HCT116 (cell line): ENCODE measurements at regions not wholly inside any gene's neighbourhood (a gene's known extent, or its start where the extent isn't known, plus 50 kb on each side); places are given as distances from the start of the nearest gene placed in this dataset.

Experiments used
- ATAC-seq: fragments of 200-7000 bp; cut with Tn5 transposase; 2 replicates; pipeline ENCODE4 v1.9.1; 2020; ENCODE audit warnings: mild to moderate bottlenecking, moderate library complexity
- BruUV-seq: library from RNA; stranded (reverse); fragments of 400-500 nt; replicated peaks from 2 replicates; lab custom pipeline; 2021; lab: Mats Ljungman, UMichigan
- CTCF ChIA-PET: fragments of 300-600 bp; sonication (Branson Sonifier 250); formaldehyde crosslinking; loops from one replicate; lab custom pipeline; 2021; ENCODE audit warnings: antibody characterized with exemption; lab: Charles Lee
- POLR2A ChIA-PET: fragments of 300-600, 350-600 bp; sonication (Branson Sonifier 250); formaldehyde crosslinking; loops from one replicate; lab custom pipeline; 2021; ENCODE audit warnings: antibody characterized with exemption; lab: Charles Lee
- RAD21 ChIA-PET, 2 experiments: fragments of 300-600 bp; sonication (Branson Sonifier 250); formaldehyde crosslinking; loops; one replicate each; lab custom pipeline; 2023; ENCODE audit warnings: low total read pairs in 2 of 2; ENCODE audit not compliant: uncharacterized antibody in 2 of 2, unreplicated experiment in 2 of 2, low non-redundant PET in 1 of 2; lab: Charles Lee
- DNase-seq: peaks from one replicate; pipeline ENCODE4 v3.0.0-alpha.2; 2010; ENCODE audit warnings: low read depth, low spot score
- H2AFZ ChIP-seq: fragments of 200-600 bp; shearing (Covaris generic), sonication (generic); 2 replicates; pipeline ENCODE4 v1.6.1; 2017; ENCODE audit warnings: low read depth, mixed run types, mixed read lengths, antibody characterized with exemption, low read length; ENCODE audit not compliant: poor library complexity, severe bottlenecking
- H3K27ac ChIP-seq: 2 replicates; pipeline ENCODE4 v1.5.1; 2012; ENCODE audit warnings: low read depth, low read length
- H3K27me3 ChIP-seq: fragments of 200-600 bp; sonication (generic); 2 replicates; pipeline ENCODE4 v1.6.1; 2016; ENCODE audit warnings: mixed run types, low read length, mixed read lengths; ENCODE audit not compliant: insufficient read depth
- H3K36me3 ChIP-seq, 2 experiments: fragments of 200-500 bp in 1 of 2; fragments of 200-600 bp in 1 of 2; sonication (Bioruptor generic) in 1 of 2; sonication (generic) in 1 of 2; 2 replicates each; pipeline versions ENCODE4 v1.5.1 to v1.6.1; 2014 to 2016; ENCODE audit warnings: low read length in 2 of 2, inconsistent platforms in 1 of 2, mixed read lengths in 1 of 2, mixed run types in 1 of 2; ENCODE audit not compliant: insufficient read depth in 2 of 2, control insufficient read depth in 1 of 2
- H3K4me1 ChIP-seq, 2 experiments: fragments of 200-600 bp in 1 of 2; sonication (generic) in 1 of 2; 2 replicates each; pipeline versions ENCODE4 v1.5.1 to v1.6.1; 2012 to 2017; ENCODE audit warnings: low read length in 2 of 2, inconsistent platforms in 1 of 2, mild to moderate bottlenecking in 1 of 2, mixed read lengths in 1 of 2, mixed run types in 1 of 2, moderate library complexity in 1 of 2; ENCODE audit not compliant: insufficient read depth in 2 of 2, control insufficient read depth in 1 of 2
- H3K4me2 ChIP-seq: fragments of 200-600 bp; sonication (generic); 2 replicates; pipeline ENCODE4 v1.6.1; 2017; ENCODE audit warnings: mixed run types, low read length, mixed read lengths
- H3K4me3 ChIP-seq, 2 experiments: fragments of 200-600 bp in 1 of 2; sonication (generic) in 1 of 2; replicated peaks in 1 of 2; 2 replicates each; pipeline ENCODE4 v1.5.1; 2011 to 2016; ENCODE audit warnings: low read length in 2 of 2, control low read depth in 1 of 2, low read depth in 1 of 2, mild to moderate bottlenecking in 1 of 2, mixed read lengths in 1 of 2, mixed run types in 1 of 2
- H3K79me2 ChIP-seq: fragments of 200-600 bp; sonication (generic); 2 replicates; pipeline ENCODE4 v1.6.1; 2017; ENCODE audit warnings: mild to moderate bottlenecking, mixed run types, low read length, moderate library complexity, mixed read lengths; ENCODE audit not compliant: insufficient read depth
- H3K9ac ChIP-seq: fragments of 200-600 bp; sonication (generic); 2 replicates; pipeline ENCODE4 v1.6.1; 2016; ENCODE audit warnings: low read length, mixed read lengths
- H3K9me2 ChIP-seq: fragments of 200-600 bp; sonication (generic), shearing (Covaris generic); 2 replicates; pipeline ENCODE4 v1.6.1; 2017; ENCODE audit warnings: mixed run types, mild to moderate bottlenecking, moderate library complexity; ENCODE audit not compliant: insufficient read depth
- H3K9me3 ChIP-seq, 2 experiments: fragments of 200-500 bp in 1 of 2; fragments of 200-600 bp in 1 of 2; sonication (Bioruptor generic) in 1 of 2; sonication (generic) in 1 of 2; 2 replicates each; pipeline ENCODE4 v1.6.1; 2014 to 2017; ENCODE audit warnings: low read length in 2 of 2, mixed read lengths in 2 of 2, inconsistent platforms in 1 of 2, low read depth in 1 of 2, mild to moderate bottlenecking in 1 of 2, mixed run types in 1 of 2, moderate library complexity in 1 of 2; ENCODE audit not compliant: control insufficient read depth in 1 of 2, insufficient read depth in 1 of 2
- H4K20me1 ChIP-seq: fragments of 200-600 bp; sonication (generic), shearing (Covaris generic); 2 replicates; pipeline ENCODE4 v1.6.1; 2017; ENCODE audit warnings: mixed run types, mild to moderate bottlenecking, moderate library complexity; ENCODE audit not compliant: insufficient read depth
- CBX3 ChIP-seq: IDR thresholded peaks from 2 replicates; pipeline ENCODE4 v1.6.1; 2012; ENCODE audit warnings: low read depth
- CEBPB ChIP-seq: IDR thresholded peaks from 2 replicates; pipeline ENCODE4 v1.6.1; 2012; ENCODE audit warnings: low read depth
- EZH2phosphoT487 ChIP-seq: fragments of 200-600 bp; IDR thresholded peaks from 2 replicates; pipeline ENCODE4 v1.6.1; 2018; ENCODE audit warnings: antibody characterized with exemption, borderline replicate concordance
- FOSL1 ChIP-seq: IDR thresholded peaks from 2 replicates; pipeline ENCODE4 v1.6.1; 2012; ENCODE audit warnings: low read depth
- JUND ChIP-seq: IDR thresholded peaks from 2 replicates; pipeline ENCODE4 v1.6.1; 2012
- POLR2AphosphoS5 ChIP-seq: IDR thresholded peaks from 2 replicates; pipeline ENCODE4 v1.6.1; 2011; ENCODE audit warnings: mild to moderate bottlenecking, low read depth, low read length, moderate library complexity
- RAD21 ChIP-seq: IDR thresholded peaks from 2 replicates; pipeline ENCODE4 v1.6.1; 2012; ENCODE audit warnings: low read depth, mild to moderate bottlenecking
- SIN3A ChIP-seq: IDR thresholded peaks from 2 replicates; pipeline ENCODE4 v1.6.1; 2012; ENCODE audit warnings: low read depth
- SP1 ChIP-seq: IDR thresholded peaks from 2 replicates; pipeline ENCODE4 v1.6.1; 2012; ENCODE audit warnings: low read depth
- SRF ChIP-seq: IDR thresholded peaks from 2 replicates; pipeline ENCODE4 v1.6.1; 2012; ENCODE audit warnings: low read depth
- TCF7L2 ChIP-seq: IDR thresholded peaks from 2 replicates; pipeline ENCODE4 v1.7.0; 2011; ENCODE audit warnings: borderline replicate concordance, inconsistent platforms; ENCODE audit not compliant: insufficient read depth, insufficient read length; ENCODE audit errors: extremely low read depth
- YY1 ChIP-seq: IDR thresholded peaks from 2 replicates; pipeline ENCODE4 v1.6.1; 2011; ENCODE audit warnings: low read length, low read depth, moderate library complexity, mild to moderate bottlenecking; ENCODE audit not compliant: insufficient replicate concordance; ENCODE audit errors: extremely low read depth
- ZFX ChIP-seq: fragments of 450-650 bp; IDR thresholded peaks from 2 replicates; pipeline ENCODE4 v1.6.1; 2017
- ZNF274 ChIP-seq: fragments of 200-500 bp; sonication (Bioruptor generic); IDR thresholded peaks from 2 replicates; pipeline ENCODE4 v1.6.1; 2014; ENCODE audit warnings: mild to moderate bottlenecking, low read depth, low read length, inconsistent platforms
- intact Hi-C: fragments of 100-400 bp; cut with micrococcal nuclease; formaldehyde crosslinking; loops from 2 replicates; pipeline ENCODE4 v1.10.0; 2022
- TF ChIP-seq, protein P1 (sequence below): IDR thresholded peaks from 2 replicates; pipeline ENCODE4 v1.6.1; 2012
- TF ChIP-seq, protein P2 (sequence below): IDR thresholded peaks from 2 replicates; pipeline ENCODE4 v1.6.1; 2011; ENCODE audit warnings: mild to moderate bottlenecking, low read length, moderate library complexity; ENCODE audit not compliant: insufficient replicate concordance; ENCODE audit errors: extremely low read depth
- TF ChIP-seq, protein P3 (sequence below): IDR thresholded peaks from 2 replicates; pipeline ENCODE4 v1.6.1; 2012
- TF ChIP-seq, protein P4 (sequence below), 3 experiments: fragments of 200-600 bp in 1 of 3; sonication (generic) in 1 of 3; IDR thresholded peaks in 2 of 3; conservative IDR thresholded peaks in 1 of 3; 2 replicates each; pipeline ENCODE4 v1.5.1; 2012 to 2017; ENCODE audit warnings: low read depth in 2 of 3, low read length in 2 of 3, antibody characterized with exemption in 1 of 3, borderline replicate concordance in 1 of 3, control low read depth in 1 of 3, mild to moderate bottlenecking in 1 of 3, mixed read lengths in 1 of 3, mixed run types in 1 of 3, moderate library complexity in 1 of 3; ENCODE audit not compliant: insufficient read depth in 1 of 3

DNA sequence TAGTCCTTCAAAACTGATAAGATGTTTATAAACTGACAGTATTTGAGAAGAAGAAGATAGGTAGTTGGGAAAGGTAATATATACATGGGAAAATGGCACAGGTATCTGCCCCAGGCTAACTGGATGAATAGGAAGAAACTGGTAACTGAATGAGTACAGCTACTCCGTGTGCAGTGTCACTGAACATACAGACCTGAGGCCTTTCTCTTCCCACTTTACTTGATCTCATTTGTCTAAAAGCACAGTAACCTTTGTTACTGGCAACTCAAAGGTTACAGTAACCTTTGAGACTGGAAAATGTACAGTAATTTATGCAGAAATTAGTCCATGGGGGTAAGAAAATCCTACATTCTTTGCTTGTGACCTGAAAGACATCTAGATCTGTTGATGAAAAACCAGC lies 735.0 kb upstream of the RIOK2 start:
- Histone ChIP-seq H3K27ac (no peak overlapping the region), H3K4me3 (no peak overlapping the region), H3K9ac (no peak overlapping the region), H3K9me3 (no peaks in the 10 kb centered on the region), H3K27me3 (no peaks in the 10 kb centered on the region)
- POLR2A ChIA-PET, result no interaction called here
- no peak for DNase-seq
- intact Hi-C loops, result no loop called here
- TF ChIP-seq ZFX, result no peak
- no peak for TF ChIP-seq JUND
- TF ChIP-seq YY1, result no peak
- no peak for TF ChIP-seq ZNF274
- TF ChIP-seq, protein P1, sequence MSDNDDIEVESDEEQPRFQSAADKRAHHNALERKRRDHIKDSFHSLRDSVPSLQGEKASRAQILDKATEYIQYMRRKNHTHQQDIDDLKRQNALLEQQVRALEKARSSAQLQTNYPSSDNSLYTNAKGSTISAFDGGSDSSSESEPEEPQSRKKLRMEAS, result no peak
- no peak for TF ChIP-seq EZH2phosphoT487
- TF ChIP-seq, protein P2, sequence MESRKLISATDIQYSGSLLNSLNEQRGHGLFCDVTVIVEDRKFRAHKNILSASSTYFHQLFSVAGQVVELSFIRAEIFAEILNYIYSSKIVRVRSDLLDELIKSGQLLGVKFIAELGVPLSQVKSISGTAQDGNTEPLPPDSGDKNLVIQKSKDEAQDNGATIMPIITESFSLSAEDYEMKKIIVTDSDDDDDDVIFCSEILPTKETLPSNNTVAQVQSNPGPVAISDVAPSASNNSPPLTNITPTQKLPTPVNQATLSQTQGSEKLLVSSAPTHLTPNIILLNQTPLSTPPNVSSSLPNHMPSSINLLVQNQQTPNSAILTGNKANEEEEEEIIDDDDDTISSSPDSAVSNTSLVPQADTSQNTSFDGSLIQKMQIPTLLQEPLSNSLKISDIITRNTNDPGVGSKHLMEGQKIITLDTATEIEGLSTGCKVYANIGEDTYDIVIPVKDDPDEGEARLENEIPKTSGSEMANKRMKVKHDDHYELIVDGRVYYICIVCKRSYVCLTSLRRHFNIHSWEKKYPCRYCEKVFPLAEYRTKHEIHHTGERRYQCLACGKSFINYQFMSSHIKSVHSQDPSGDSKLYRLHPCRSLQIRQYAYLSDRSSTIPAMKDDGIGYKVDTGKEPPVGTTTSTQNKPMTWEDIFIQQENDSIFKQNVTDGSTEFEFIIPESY, result no peak
- no peak for TF ChIP-seq FOSL1
- TF ChIP-seq, protein P3, sequence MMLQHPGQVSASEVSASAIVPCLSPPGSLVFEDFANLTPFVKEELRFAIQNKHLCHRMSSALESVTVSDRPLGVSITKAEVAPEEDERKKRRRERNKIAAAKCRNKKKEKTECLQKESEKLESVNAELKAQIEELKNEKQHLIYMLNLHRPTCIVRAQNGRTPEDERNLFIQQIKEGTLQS, result no peak
- TF ChIP-seq CBX3, result no peak
- no peak for TF ChIP-seq SP1
- TF ChIP-seq SIN3A, result no peak
- TF ChIP-seq, protein P4, sequence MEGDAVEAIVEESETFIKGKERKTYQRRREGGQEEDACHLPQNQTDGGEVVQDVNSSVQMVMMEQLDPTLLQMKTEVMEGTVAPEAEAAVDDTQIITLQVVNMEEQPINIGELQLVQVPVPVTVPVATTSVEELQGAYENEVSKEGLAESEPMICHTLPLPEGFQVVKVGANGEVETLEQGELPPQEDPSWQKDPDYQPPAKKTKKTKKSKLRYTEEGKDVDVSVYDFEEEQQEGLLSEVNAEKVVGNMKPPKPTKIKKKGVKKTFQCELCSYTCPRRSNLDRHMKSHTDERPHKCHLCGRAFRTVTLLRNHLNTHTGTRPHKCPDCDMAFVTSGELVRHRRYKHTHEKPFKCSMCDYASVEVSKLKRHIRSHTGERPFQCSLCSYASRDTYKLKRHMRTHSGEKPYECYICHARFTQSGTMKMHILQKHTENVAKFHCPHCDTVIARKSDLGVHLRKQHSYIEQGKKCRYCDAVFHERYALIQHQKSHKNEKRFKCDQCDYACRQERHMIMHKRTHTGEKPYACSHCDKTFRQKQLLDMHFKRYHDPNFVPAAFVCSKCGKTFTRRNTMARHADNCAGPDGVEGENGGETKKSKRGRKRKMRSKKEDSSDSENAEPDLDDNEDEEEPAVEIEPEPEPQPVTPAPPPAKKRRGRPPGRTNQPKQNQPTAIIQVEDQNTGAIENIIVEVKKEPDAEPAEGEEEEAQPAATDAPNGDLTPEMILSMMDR (IDR thresholded peaks at IDR 0.05 in 2 of 3, conservative IDR thresholded peaks at IDR 0.05 in 1 of 3; ENCODE audit: borderline replicate concordance in 1 of 3, insufficient read depth in 1 of 3, low read depth in 2 of 3, low read length in 2 of 3), result no peak
- TF ChIP-seq TCF7L2, result no peak
- no peak for TF ChIP-seq RAD21
- no peak for TF ChIP-seq POLR2AphosphoS5
- TF ChIP-seq CEBPB, result no peak
- no peak for TF ChIP-seq SRF
- TF ChIP-seq, all 23 proteins: peak for 0
- H3K36me3 ChIP-seq, result no peaks in the 10 kb centered on the region
- no peaks in the 10 kb centered on the region for H4K20me1 ChIP-seq
- no peaks in the 10 kb centered on the region for H3K79me2 ChIP-seq
- ChIA-PET CTCF (no interaction called here), RAD21 (no interaction called here)
- ATAC-seq, result no peak
- no peaks in the 10 kb centered on the region for H3K4me1 ChIP-seq
- H3K9me2 ChIP-seq, result no peaks in the 10 kb centered on the region
- no TSS peak for BruUV-seq
- no peak overlapping the region for H3K4me2 ChIP-seq
- H2AFZ ChIP-seq, result no peak overlapping the region
